AG09309 (cell line): ENCODE measurements at regions not wholly inside any gene's neighbourhood (a gene's known extent, or its start where the extent isn't known, plus 50 kb on each side); places are given as distances from the start of the nearest gene placed in this dataset.
"Not testable (repeated sequence)": the region's sequence is repeated elsewhere in the genome, so short reads cannot be mapped to it uniquely, and the experiment has no call there.

Source experiments
- DNase-seq: peaks from one replicate; pipeline ENCODE4 v3.0.0-alpha.2; 2010; ENCODE audit warnings: low read depth
- H3K4me3 ChIP-seq: 2 replicates; pipeline ENCODE4 v1.5.1; 2011; ENCODE audit warnings: mild to moderate bottlenecking, low read depth, low read length, moderate library complexity; ENCODE audit not compliant: control insufficient read depth
- TF ChIP-seq, protein P1 (sequence below): IDR thresholded peaks from 2 replicates; pipeline ENCODE4 v1.5.1; 2011; ENCODE audit warnings: mild to moderate bottlenecking, low read depth, low read length, inconsistent platforms; ENCODE audit not compliant: insufficient read depth, control insufficient read depth; ENCODE audit errors: missing control alignments

DNA sequence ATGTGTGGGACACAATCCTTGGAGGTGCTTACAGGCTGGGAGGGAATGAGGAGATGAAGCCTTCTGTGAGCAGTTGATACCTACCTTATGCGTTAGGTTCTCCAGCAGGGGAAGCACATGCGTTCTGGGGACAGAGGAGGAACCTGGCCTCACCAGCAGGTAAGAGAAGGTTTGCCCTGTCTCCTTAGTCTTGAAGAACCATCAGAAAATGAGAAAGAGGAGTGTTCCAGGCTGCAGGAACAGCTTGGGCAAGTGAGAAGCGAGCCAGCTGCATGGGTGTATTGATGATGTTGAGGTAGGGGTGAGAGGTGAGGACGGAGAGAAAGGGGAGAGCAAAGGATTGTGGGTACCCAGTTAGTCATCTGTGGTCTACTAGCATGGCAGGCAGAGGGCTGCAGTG is 156.9 kb upstream of the MVB12B start:
- TF ChIP-seq, protein P1, sequence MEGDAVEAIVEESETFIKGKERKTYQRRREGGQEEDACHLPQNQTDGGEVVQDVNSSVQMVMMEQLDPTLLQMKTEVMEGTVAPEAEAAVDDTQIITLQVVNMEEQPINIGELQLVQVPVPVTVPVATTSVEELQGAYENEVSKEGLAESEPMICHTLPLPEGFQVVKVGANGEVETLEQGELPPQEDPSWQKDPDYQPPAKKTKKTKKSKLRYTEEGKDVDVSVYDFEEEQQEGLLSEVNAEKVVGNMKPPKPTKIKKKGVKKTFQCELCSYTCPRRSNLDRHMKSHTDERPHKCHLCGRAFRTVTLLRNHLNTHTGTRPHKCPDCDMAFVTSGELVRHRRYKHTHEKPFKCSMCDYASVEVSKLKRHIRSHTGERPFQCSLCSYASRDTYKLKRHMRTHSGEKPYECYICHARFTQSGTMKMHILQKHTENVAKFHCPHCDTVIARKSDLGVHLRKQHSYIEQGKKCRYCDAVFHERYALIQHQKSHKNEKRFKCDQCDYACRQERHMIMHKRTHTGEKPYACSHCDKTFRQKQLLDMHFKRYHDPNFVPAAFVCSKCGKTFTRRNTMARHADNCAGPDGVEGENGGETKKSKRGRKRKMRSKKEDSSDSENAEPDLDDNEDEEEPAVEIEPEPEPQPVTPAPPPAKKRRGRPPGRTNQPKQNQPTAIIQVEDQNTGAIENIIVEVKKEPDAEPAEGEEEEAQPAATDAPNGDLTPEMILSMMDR: no peak
- no peak overlapping the region for H3K4me3 ChIP-seq
- no peak for DNase-seq

DNA sequence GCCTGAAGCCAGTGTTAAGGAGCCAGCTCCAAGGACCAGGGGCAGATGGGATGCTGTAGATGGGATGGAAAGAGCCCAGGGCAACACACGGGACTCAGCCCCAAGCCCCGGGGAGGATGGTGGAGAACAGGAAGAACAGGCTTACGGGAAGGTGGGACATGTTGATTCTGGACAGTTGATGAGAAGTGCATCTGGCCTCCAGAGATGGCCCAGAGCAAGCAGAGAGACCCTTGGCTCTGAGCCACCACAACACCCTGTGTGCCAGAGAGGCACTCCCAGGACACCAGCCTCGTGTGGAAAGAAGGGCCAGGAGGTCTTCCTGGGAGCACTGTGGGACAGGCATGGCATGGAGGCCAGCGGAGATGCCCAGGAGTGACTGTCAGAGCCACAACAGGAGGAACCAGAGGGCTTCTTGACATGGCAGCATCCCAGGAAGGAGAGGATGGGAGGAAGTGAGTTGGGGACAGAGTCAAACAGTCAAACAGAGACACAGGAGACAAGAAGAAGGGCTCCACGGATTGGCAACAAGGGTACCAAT is 156.3 kb upstream of the MVB12B start:
- TF ChIP-seq, protein P1: no peak
- no peak for DNase-seq
- H3K4me3 ChIP-seq: no peak overlapping the region

DNA sequence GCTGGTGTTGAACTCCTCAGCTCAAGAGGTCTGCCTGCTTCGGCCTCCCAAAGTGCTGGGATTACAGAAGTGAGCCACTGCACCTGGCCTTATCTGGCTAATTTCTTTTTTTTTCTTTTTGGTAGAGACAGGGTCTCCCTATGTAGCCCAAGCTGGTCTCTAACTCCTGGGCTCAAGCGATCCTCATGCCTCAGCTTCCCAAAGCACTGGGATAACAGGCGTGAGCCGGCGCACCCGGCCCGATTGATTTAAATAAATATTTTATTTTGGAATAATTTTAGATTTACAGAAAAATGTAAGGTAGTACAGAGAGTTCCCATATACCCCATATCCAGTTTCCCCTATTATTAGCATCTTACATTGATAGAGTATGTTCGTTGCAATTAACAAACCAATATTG is 155.0 kb upstream of the MVB12B start:
- TF ChIP-seq, protein P1: no peak
- no peak overlapping the region for H3K4me3 ChIP-seq
- no peak for DNase-seq

DNA sequence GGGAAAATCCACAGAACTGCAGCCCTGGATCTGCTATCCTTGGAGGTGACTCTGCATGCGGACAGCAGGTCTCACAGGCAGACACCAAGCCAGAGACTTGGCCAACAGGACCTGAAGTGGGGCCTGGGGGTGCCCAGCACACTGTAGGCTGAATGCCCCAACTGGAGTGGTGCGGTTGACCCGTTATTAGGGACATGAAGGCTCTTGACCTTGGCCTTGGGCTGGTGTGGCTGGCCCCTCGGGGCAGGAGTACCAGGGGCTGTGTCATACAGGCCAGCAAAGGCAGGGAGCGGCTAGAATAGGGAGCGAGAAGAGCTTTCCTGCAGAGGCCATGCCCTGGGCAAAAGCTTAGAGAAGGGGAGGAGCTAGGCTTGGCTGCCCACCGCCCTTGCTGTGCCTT is 153.2 kb upstream of the MVB12B start:
- TF ChIP-seq, protein P1: no peak
- DNase-seq: no peak
- no peak overlapping the region for H3K4me3 ChIP-seq

DNA sequence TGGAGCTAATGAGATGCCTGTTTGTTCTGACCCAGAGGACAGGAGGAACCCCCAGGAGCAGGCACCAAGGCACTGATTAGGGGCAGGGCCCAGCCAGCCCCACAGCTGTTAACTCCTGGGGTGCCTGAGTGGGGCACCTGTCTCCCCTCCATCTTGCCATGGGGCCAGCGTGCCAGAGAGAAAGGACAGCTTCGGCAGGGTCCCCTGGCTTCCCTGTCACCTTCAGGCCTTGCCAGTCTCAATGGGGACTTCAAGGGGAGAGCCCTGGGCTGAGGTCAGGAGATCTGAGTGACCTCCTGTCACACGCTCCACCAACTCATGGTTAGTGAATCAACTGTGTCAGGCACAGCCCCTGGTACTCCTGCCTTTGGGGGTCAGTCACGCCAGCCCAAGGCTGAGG is 152.7 kb upstream of the MVB12B start:
- no peak for DNase-seq
- TF ChIP-seq, protein P1: no peak
- no peak overlapping the region for H3K4me3 ChIP-seq

DNA sequence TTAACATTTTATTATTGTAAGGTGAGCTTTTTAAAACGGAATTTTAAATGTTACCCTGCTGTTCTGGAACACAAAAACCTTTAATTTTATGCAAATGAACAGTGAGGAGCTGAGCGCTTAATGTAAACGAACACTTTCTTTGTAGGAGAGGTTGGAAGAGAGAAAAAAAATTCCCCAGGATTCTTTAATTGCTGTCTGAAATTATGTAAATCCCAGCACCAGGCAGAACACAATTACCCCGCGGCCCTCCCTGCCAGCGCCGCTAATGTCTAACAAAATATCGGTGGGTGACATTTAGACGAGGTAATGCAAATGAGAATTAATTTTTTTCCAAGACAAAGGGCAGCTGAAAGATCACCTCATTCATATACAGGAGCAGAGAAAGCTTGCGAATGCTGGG is 143.4 kb upstream of the MVB12B start:
- TF ChIP-seq, protein P1: no peak
- DNase-seq: no peak
- no peak overlapping the region for H3K4me3 ChIP-seq

DNA sequence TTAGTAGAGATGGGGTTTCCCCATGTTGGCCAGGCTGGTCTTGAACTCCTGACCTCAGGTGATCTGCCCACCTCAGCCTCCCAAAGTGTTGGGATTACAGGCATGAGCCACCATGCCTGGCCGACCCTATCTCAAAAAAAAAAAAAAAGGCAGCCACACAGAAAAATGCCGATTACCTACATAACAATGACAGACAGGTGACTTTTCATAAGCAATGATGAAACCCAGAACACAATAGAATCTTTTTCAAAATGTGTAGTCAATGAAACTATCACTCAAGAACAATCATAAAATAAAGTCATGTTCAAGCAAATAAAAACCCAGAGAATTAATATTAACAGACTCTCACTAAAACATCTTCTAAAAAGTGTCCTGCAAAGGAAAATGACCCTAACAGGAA is 135.6 kb upstream of the MVB12B start:
- DNase-seq, H3K4me3 ChIP-seq: not testable (repeated sequence)

DNA sequence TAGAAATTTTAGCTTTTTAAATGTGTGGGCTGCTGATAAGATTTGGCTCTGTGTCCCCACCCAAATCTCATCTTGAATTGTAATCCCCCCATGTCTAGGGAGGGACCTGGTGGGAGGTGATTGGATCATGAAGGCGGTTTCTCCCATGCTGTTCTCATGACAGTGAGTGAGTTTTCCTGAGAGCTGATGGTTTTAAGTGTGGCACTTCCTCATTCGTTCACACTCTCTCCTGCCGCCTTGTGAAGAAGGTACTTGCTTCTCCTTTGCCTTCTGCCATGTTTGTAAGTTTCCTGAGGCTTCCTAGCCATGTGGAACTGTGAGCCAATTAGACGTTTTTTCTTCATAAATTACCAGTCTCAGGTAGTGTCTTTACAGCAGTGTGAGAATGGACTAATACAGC is 127.8 kb upstream of the MVB12B start:
- no peak overlapping the region for H3K4me3 ChIP-seq

More for the DNA sequence above, 127.8 kb upstream of the MVB12B start:
- no peak for DNase-seq
- TF ChIP-seq, protein P1: no peak
